ENCODE measurements at regions not wholly inside any gene's neighbourhood (a gene's known extent, or its start where the extent isn't known, plus 50 kb on each side); places are given as distances from the start of the nearest gene placed in this dataset.

- TF ChIP-seq CTCF (IDR thresholded peaks at IDR 0.05) (no peak), POLR2A (IDR thresholded peaks at IDR 0.05) (no peak)
Observed at GRCh38 chr2:67851956-67852824, 210.6 kb downstream of the C1D start.
